GM12891 (cell line): ENCODE measurements at regions not wholly inside any gene's neighbourhood (a gene's known extent, or its start where the extent isn't known, plus 50 kb on each side); places are given as distances from the start of the nearest gene placed in this dataset.

ENCODE experiments used
- POLR2AphosphoS5 ChIP-seq: IDR thresholded peaks from 2 replicates; pipeline ENCODE4 v1.6.1; 2011; ENCODE audit warnings: low read depth, low read length, control low read depth
- SPI1 ChIP-seq: IDR thresholded peaks from 2 replicates; pipeline ENCODE4 v1.6.1; 2011; ENCODE audit warnings: low read depth, low read length, control low read depth

- TF ChIP-seq SPI1 (no peak), POLR2AphosphoS5 (no peak)
These were observed 94.8 kb upstream of the CENPW start for GRCh38 chr6:126245077-126245476.
